SK-N-SH (cell line): ENCODE measurements at regions not wholly inside any gene's neighbourhood (a gene's known extent, or its start where the extent isn't known, plus 50 kb on each side); places are given as distances from the start of the nearest gene placed in this dataset.

Source experiments
- CTCF ChIA-PET: fragments of 300-600, 350-600 bp; formaldehyde crosslinking; extraction: SDS; loops from one replicate; lab custom pipeline; 2021; lab: Yijun Ruan, JAX
- POLR2A ChIA-PET: fragments of 350-600 bp; sonication (Branson Sonifier 250); formaldehyde crosslinking; extraction: SDS; loops from one replicate; lab custom pipeline; 2020; ENCODE audit warnings: antibody characterized with exemption, inconsistent platforms; lab: Yijun Ruan, JAX
- DNase-seq: peaks from one replicate; pipeline ENCODE4 v3.0.0; 2012
- H2AFZ ChIP-seq: fragments of 200-600 bp; sonication (generic); 2 replicates; pipeline ENCODE4 v1.8.1; 2016; ENCODE audit warnings: antibody characterized with exemption, mild to moderate bottlenecking, low read depth
- H3F3A ChIP-seq: fragments of 200-600 bp; sonication (generic); replicated peaks from 2 replicates; pipeline ENCODE3; 2016; ENCODE audit warnings: antibody characterized with exemption, mild to moderate bottlenecking; ENCODE audit not compliant: insufficient read depth
- H3K27ac ChIP-seq, 2 experiments: fragments of 200-500 bp in 1 of 2; fragments of 200-600 bp in 1 of 2; sonication (Bioruptor generic) in 1 of 2; sonication (generic), shearing (Covaris generic) in 1 of 2; 2 replicates each; pipeline versions ENCODE4 v1.5.1 to v1.6.1; 2014 to 2016; ENCODE audit warnings: low read depth in 2 of 2, inconsistent platforms in 1 of 2, low read length in 1 of 2, mild to moderate bottlenecking in 1 of 2, mixed read lengths in 1 of 2
- H3K27me3 ChIP-seq: fragments of 200-600 bp; sonication (generic), shearing (Covaris generic); 2 replicates; pipeline ENCODE4 v1.6.1; 2016; ENCODE audit warnings: mixed run types; ENCODE audit not compliant: insufficient read depth
- H3K36me3 ChIP-seq, 2 experiments: fragments of 200-500 bp in 1 of 2; fragments of 200-600 bp in 1 of 2; sonication (Bioruptor generic) in 1 of 2; sonication (generic) in 1 of 2; replicated peaks in 1 of 2; 2 replicates each; pipeline versions ENCODE3 to v1.5.1; 2014 to 2016; ENCODE audit warnings: low read length in 1 of 2, mild to moderate bottlenecking in 1 of 2; ENCODE audit not compliant: insufficient read depth in 2 of 2, control insufficient read depth in 1 of 2
- H3K4me1 ChIP-seq, 2 experiments: fragments of 200-500 bp in 1 of 2; fragments of 200-600 bp in 1 of 2; sonication (Bioruptor generic) in 1 of 2; sonication (generic), shearing (Covaris generic) in 1 of 2; 2 replicates each; pipeline versions ENCODE4 v1.5.1 to v1.6.1; 2014 to 2016; ENCODE audit warnings: low read depth in 1 of 2, low read length in 1 of 2, mixed run types in 1 of 2; ENCODE audit not compliant: insufficient read depth in 2 of 2, control insufficient read depth in 1 of 2
- H3K4me2 ChIP-seq: fragments of 200-600 bp; sonication (generic), shearing (Covaris generic); 2 replicates; pipeline ENCODE4 v1.6.1; 2017; ENCODE audit warnings: mixed run types
- H3K4me3 ChIP-seq, 2 experiments: fragments of 200-500 bp in 1 of 2; fragments of 200-600 bp in 1 of 2; sonication (Bioruptor generic) in 1 of 2; sonication (generic), shearing (Covaris generic) in 1 of 2; 2 replicates each; pipeline versions ENCODE4 v1.5.1 to v1.8.1; 2014 to 2016; ENCODE audit warnings: low read depth in 2 of 2, inconsistent platforms in 1 of 2, low read length in 1 of 2, mild to moderate bottlenecking in 1 of 2, mixed read lengths in 1 of 2, moderate library complexity in 1 of 2
- H3K79me2 ChIP-seq: fragments of 200-600 bp; sonication (generic); 2 replicates; pipeline ENCODE4 v1.8.1; 2017; ENCODE audit warnings: mild to moderate bottlenecking; ENCODE audit not compliant: insufficient read depth
- H3K9ac ChIP-seq: fragments of 200-600 bp; sonication (generic); 2 replicates; pipeline ENCODE4 v1.6.1; 2017; ENCODE audit warnings: mixed run types
- H3K9me2 ChIP-seq: fragments of 200-600 bp; sonication (generic); 2 replicates; pipeline ENCODE4 v1.6.1; 2017; ENCODE audit warnings: mixed run types
- H3K9me3 ChIP-seq: fragments of 200-600 bp; sonication (generic); 2 replicates; pipeline ENCODE4 v1.6.1; 2017; ENCODE audit warnings: mixed run types, mild to moderate bottlenecking, moderate library complexity
- H4K20me1 ChIP-seq: fragments of 200-600 bp; sonication (generic); 2 replicates; pipeline ENCODE4 v1.6.1; 2017; ENCODE audit warnings: mild to moderate bottlenecking, mixed run types; ENCODE audit not compliant: insufficient read depth
- CHD2 ChIP-seq: fragments of 150-350 bp; IDR thresholded peaks from 2 replicates; pipeline ENCODE4 v1.6.1; 2018; ENCODE audit warnings: low read length; ENCODE audit not compliant: partially characterized antibody
- CTCF ChIP-seq: fragments of 200-600 bp; sonication (generic); IDR thresholded peaks from 2 replicates; pipeline ENCODE4 v1.6.1; 2017; ENCODE audit warnings: antibody characterized with exemption, mild to moderate bottlenecking, moderate library complexity
- ELF1 ChIP-seq: IDR thresholded peaks from 2 replicates; pipeline ENCODE4 v1.4.0; 2012
- EP300 ChIP-seq, 2 experiments: IDR thresholded peaks; 2 replicates each; pipeline versions ENCODE4 v1.4.0 to v1.6.1; 2012; ENCODE audit warnings: borderline replicate concordance in 1 of 2, low read depth in 1 of 2, low read length in 1 of 2
- EZH2phosphoT487 ChIP-seq: fragments of 200-600 bp; sonication (generic); IDR thresholded peaks from 2 replicates; pipeline ENCODE4 v1.6.1; 2017; ENCODE audit warnings: low read depth, mixed run types, mild to moderate bottlenecking, antibody characterized with exemption, moderate library complexity, borderline replicate concordance
- FOSL2 ChIP-seq: IDR thresholded peaks from 2 replicates; pipeline ENCODE4 v1.4.0; 2012; ENCODE audit warnings: low read depth, mild to moderate bottlenecking, moderate library complexity, borderline replicate concordance
- FOXM1 ChIP-seq: IDR thresholded peaks from 2 replicates; pipeline ENCODE4 v1.4.0; 2012; ENCODE audit warnings: low read depth, mild to moderate bottlenecking
- IRF3 ChIP-seq: fragments of 150-350 bp; IDR thresholded peaks from 2 replicates; pipeline ENCODE4 v1.6.1; 2016; ENCODE audit warnings: mild to moderate bottlenecking, low read depth, low read length
- JUND ChIP-seq: IDR thresholded peaks from 2 replicates; pipeline ENCODE4 v1.4.0; 2012
- MAX ChIP-seq: IDR thresholded peaks from 2 replicates; pipeline ENCODE4 v1.4.0; 2012; ENCODE audit warnings: low read depth
- MEF2A ChIP-seq: IDR thresholded peaks from 2 replicates; pipeline ENCODE4 v1.4.0; 2012; ENCODE audit warnings: low read depth, borderline replicate concordance
- MXI1 ChIP-seq: IDR thresholded peaks from 2 replicates; pipeline ENCODE4 v1.6.1; 2012; ENCODE audit warnings: mild to moderate bottlenecking, low read depth, low read length, improper control_type of control experiment
- NRF1 ChIP-seq: IDR thresholded peaks from 2 replicates; pipeline ENCODE4 v1.6.1; 2012; ENCODE audit warnings: low read depth, mild to moderate bottlenecking, low read length
- TCF12 ChIP-seq: IDR thresholded peaks from 2 replicates; pipeline ENCODE4 v1.4.0; 2012
- TEAD4 ChIP-seq: IDR thresholded peaks from 2 replicates; pipeline ENCODE4 v1.4.0; 2012; ENCODE audit warnings: mild to moderate bottlenecking, borderline replicate concordance; ENCODE audit not compliant: insufficient read depth
- USF1 ChIP-seq: IDR thresholded peaks from 2 replicates; pipeline ENCODE4 v1.4.0; 2012; ENCODE audit warnings: low read depth, borderline replicate concordance
- USF2 ChIP-seq: fragments of 150-350 bp; IDR thresholded peaks from 2 replicates; pipeline ENCODE4 v1.6.1; 2017; ENCODE audit warnings: antibody characterized with exemption, low read length, low read depth, borderline replicate concordance
- ZBTB33 ChIP-seq: IDR thresholded peaks from 2 replicates; pipeline ENCODE4 v1.4.0; 2012; ENCODE audit warnings: low read depth, borderline replicate concordance
- WGBS: methylation state at CpG from one replicate; pipeline ENCODE4 v1.1.6; 2017; ENCODE audit warnings: low lambda C conversion rate; 5-methylcytosine and 5-hydroxymethylcytosine counted together

GRCh38 chr6:4521070-4521469 lies 255.1 kb upstream of the CDYL start:
- TF ChIP-seq CTCF, result no peak
- no peak for TF ChIP-seq ZBTB33
- TF ChIP-seq IRF3, result no peak
- no peak for TF ChIP-seq EZH2phosphoT487
- no peak for TF ChIP-seq TCF12
- TF ChIP-seq FOSL2, result no peak
- no peak for TF ChIP-seq NRF1
- Histone ChIP-seq H3K4me1 (no peaks in the 10 kb centered on the region), H2AFZ (no peak overlapping the region), H3K27ac (no peak overlapping the region), H3K4me3 (no peak overlapping the region), H3K4me2 (no peak overlapping the region), H4K20me1 (no peaks in the 10 kb centered on the region), H3K27me3 (no peaks in the 10 kb centered on the region; the same call in 1 of the 2 replicates), H3K36me3 (no peaks in the 10 kb centered on the region), H3F3A (no peaks in the 10 kb centered on the region), H3K9me3 (no peaks in the 10 kb centered on the region), H3K9me2 (no peaks in the 10 kb centered on the region), H3K9ac (no peak overlapping the region), H3K79me2 (no peaks in the 10 kb centered on the region)
- WGBS, result 16% methylated on average over 5 of the region's 6 CpGs
- no peak for DNase-seq
- CTCF ChIA-PET, result no interaction called here
- POLR2A ChIA-PET, result no interaction called here

GRCh38 chr6:4518506-4518905 lies 257.7 kb upstream of the CDYL start:
- Histone ChIP-seq H3K9me2 (no peaks in the 10 kb centered on the region), H3K9ac (no peak overlapping the region), H3K79me2 (no peaks in the 10 kb centered on the region), H3K4me1 (no peaks in the 10 kb centered on the region), H3K27me3 (no peaks in the 10 kb centered on the region; the same call in 1 of the 2 replicates), H3K36me3 (no peaks in the 10 kb centered on the region), H3K27ac (no peak overlapping the region), H3K4me2 (no peak overlapping the region), H3K4me3 (no peak overlapping the region), H2AFZ (no peak overlapping the region), H3K9me3 (no peaks in the 10 kb centered on the region), H4K20me1 (no peaks in the 10 kb centered on the region), H3F3A (no peaks in the 10 kb centered on the region)
- ChIA-PET POLR2A (no interaction called here), CTCF (no interaction called here)
- no peak for DNase-seq
- 6% methylated on average over 2 of the region's 2 CpGs for WGBS
- TF ChIP-seq CTCF (no peak), CHD2 (no peak), EP300 (IDR thresholded peaks at IDR 0.05; ENCODE audit: borderline replicate concordance in 1 of 2, low read depth in 1 of 2, low read length in 1 of 2) (no peak), USF1 (no peak), USF2 (no peak), MXI1 (no peak), EZH2phosphoT487 (no peak), ELF1 (no peak), MAX (no peak), MEF2A (no peak), TEAD4 (no peak), FOXM1 (no peak), JUND (no peak), TCF12 (no peak)
